GM12874 (cell line): ENCODE measurements at regions not wholly inside any gene's neighbourhood (a gene's known extent, or its start where the extent isn't known, plus 50 kb on each side); places are given as distances from the start of the nearest gene placed in this dataset.

Experiments
- TF ChIP-seq, protein P1 (sequence below): IDR thresholded peaks from 2 replicates; pipeline ENCODE4 v1.5.1; 2011; ENCODE audit warnings: low read depth, mild to moderate bottlenecking, control low read depth, low read length, moderate library complexity; ENCODE audit not compliant: insufficient read depth

DNA sequence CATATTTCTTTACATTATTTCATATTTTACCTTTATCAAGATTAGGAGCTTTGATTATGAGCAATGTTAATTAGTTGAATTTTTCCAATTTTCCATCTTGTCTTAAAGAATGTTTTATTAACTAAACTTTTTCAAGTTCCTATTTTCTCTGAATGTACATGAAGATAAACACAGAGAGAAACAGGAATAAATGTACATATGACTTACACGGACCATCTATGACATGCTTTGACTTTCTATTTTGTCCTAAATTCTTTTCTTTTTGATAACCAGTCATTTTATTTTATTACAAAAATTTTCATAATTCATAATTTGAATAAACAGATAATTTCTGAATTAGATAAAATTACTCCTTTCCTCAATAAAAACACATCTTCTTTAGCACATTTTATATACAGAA, 1038.8 kb upstream of the ARRDC3 start:
- TF ChIP-seq, protein P1, sequence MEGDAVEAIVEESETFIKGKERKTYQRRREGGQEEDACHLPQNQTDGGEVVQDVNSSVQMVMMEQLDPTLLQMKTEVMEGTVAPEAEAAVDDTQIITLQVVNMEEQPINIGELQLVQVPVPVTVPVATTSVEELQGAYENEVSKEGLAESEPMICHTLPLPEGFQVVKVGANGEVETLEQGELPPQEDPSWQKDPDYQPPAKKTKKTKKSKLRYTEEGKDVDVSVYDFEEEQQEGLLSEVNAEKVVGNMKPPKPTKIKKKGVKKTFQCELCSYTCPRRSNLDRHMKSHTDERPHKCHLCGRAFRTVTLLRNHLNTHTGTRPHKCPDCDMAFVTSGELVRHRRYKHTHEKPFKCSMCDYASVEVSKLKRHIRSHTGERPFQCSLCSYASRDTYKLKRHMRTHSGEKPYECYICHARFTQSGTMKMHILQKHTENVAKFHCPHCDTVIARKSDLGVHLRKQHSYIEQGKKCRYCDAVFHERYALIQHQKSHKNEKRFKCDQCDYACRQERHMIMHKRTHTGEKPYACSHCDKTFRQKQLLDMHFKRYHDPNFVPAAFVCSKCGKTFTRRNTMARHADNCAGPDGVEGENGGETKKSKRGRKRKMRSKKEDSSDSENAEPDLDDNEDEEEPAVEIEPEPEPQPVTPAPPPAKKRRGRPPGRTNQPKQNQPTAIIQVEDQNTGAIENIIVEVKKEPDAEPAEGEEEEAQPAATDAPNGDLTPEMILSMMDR, result no peak

DNA sequence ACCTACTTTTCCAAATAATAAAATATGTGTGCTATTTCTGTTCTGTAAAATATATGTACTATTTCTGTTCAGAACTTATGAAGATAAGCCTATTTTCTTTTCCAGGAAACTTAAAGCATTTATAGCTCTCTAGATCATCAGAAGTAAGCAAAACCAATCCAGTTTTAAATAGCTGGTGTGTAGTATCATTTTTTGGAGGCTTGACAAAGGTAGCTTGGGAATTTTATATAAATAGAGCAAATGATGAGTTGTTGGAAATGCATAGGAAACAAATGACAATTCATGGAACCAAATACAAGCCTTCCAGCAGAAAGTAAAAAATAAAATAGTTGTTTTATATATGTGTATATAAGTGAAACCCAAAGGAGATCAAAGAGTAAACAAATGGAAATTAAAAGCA, 1038.1 kb upstream of the ARRDC3 start:
- TF ChIP-seq, protein P1, result no peak

DNA sequence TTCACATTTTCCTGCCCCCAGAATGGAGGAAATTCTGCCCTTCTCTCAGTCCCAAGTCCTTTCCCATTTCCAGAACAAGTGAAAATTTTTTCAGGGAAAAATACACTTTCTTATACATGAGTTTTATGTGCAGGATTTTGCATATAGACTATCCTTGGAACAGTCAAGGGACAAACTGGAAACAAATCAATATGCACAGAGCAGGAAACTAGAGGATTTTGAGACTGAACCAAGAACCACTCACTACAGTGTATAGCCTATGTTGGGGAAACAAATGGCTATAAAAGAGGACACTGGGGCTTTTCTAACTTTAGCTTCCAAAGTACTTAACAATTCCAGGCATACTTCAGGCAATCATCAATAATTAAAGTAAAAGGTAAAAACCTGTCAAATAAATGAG, 1036.1 kb upstream of the ARRDC3 start:
- TF ChIP-seq, protein P1, result no peak

DNA sequence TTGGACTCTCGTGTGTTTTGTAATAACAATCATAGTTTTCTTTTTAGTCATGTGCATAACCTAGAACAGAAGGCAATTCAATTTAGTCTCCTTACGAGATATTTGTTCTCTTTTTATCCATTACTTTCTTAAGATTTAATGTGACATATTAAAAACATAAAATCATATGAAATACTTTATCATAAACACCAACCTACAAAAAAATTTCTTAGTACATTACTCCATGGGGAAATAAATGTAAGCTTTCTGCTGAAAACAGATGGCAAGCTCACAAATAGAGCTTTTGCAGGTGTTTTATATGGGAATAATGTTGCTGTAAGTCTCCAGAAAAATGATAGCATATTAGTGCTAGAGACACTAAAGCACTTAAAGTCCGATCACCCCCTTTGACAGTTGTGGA, 1035.2 kb upstream of the ARRDC3 start:
- TF ChIP-seq, protein P1, result no peak

DNA sequence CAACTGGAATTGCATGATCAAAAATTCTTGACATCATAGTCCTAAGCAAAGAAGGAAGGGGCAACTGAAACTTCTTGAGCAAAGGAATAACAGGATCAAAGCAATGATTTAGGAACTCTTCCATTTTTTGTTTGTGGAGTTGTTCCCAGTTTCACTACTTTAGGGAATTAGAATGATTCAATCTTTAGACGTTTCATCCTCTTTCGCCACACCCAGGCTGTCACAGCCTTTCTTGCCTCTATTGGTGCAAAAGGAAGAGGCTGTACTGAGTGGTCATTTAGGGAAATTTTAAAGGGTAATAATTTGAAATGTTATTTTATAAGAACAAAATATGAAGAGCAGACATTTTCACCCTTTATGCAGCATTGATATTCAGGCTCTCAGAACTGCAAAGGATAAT, 1026.0 kb upstream of the ARRDC3 start:
- TF ChIP-seq, protein P1, result no peak

DNA sequence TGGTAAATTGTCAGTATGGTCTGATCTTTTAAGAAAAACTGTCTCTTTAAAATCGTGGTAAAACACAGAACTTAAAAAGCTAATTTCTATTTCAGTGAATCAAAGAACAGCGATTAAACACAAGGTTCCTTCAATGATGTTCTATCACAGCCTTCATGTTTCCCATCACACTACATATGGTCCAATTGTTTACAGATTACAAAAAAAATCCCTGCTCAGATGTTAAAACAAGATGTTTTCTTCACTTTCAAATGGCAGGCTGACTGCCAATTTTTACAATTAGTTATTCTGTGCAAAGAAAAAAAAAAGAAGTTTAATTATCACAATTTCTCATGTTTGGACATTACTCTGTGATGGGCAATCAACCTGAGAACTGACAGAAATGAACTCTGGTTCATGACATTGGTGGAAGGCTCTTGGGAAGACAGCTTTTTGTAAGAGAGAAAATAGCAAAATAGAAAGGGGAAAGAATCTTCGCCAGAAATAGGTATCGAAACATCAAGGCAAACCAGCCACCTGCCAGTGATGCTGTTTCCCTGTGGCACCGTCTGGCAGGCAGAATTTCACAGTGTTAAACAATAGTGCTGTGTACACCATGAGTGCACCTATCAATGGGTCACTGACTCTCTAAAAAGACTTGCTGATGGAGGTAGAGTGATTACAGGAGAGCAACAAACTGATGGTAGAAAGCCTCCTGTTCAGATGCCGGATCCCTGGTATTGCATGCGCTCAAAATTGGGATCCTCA, 1020.0 kb upstream of the ARRDC3 start:
- TF ChIP-seq, protein P1, result no peak

DNA sequence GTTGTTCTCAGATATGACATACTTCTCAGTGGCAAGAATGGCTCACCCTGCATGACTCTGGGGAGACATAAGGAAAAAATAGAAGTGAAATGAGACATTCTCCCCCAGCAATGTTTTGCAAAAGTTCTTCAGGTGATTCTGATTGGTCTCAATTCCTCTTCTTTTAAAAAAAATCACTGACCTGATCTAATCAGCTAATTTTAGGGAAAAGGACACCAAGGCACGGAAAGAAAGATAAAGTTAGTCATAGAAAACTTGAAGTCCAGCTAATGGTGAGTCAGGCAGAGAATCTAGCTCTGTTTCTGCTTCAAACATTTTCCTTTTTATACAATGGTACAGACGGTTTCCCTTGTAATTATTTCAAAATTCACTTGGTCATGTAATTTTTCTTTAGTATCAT, 1018.9 kb upstream of the ARRDC3 start:
- TF ChIP-seq, protein P1, result no peak
